ENCODE measurements at regions not wholly inside any gene's neighbourhood (a gene's known extent, or its start where the extent isn't known, plus 50 kb on each side); places are given as distances from the start of the nearest gene placed in this dataset.
"Not testable (repeated sequence)": the region's sequence is repeated elsewhere in the genome, so short reads cannot be mapped to it uniquely, and the experiment has no call there.

GRCh38 chr9:82916238-82916637, 146.7 kb downstream of the RASEF start:
- TF ChIP-seq CTCF (IDR thresholded peaks at IDR 0.05; ENCODE audit: insufficient read depth, low read length, poor library complexity, severe bottlenecking); EZH2phosphoT487 (conservative IDR thresholded peaks at IDR 0.05; ENCODE audit: low read length): not testable (repeated sequence)
